SH-SY5Y (cell line): ENCODE measurements at regions not wholly inside any gene's neighbourhood (a gene's known extent, or its start where the extent isn't known, plus 50 kb on each side); places are given as distances from the start of the nearest gene placed in this dataset.

Experiments used
- GATA2 ChIP-seq: IDR thresholded peaks from 2 replicates; pipeline ENCODE4 v1.6.1; 2011; ENCODE audit warnings: mild to moderate bottlenecking, low read depth, low read length
- GATA3 ChIP-seq: IDR thresholded peaks from 2 replicates; pipeline ENCODE4 v1.6.1; 2011; ENCODE audit warnings: low read depth, mild to moderate bottlenecking, low read length, moderate library complexity

DNA sequence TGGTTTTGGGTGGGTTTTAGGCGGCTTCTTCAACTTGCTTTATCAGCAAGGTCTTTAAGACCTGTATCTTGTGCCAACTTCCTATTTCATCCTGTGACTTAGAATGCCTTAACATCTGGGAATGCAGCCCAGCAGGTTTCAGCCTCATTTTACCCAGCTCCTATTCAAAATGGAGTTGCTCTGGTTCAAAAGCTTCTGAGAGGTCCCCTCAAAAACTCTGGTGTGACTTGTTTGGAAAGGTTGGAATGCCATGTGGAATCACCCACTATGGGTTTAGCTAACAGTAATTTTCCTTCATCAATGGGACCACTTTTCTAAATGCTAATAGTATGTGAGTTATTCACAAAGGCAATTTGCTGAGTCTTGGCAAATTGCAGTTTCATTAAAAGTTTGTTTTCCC lies 509.4 kb upstream of the SMIM21 start:
- TF ChIP-seq GATA3: no peak
- TF ChIP-seq GATA2: no peak
